Astrocyte (in vitro differentiated cells and primary cell): ENCODE measurements at regions not wholly inside any gene's neighbourhood (a gene's known extent, or its start where the extent isn't known, plus 50 kb on each side); places are given as distances from the start of the nearest gene placed in this dataset.

Experiments
- DNase-seq: peaks from one replicate; pipeline ENCODE4 v3.0.0-alpha.2; 2010; ENCODE audit warnings: low read depth
- FAIRE-seq: peaks from 2 replicates; lab custom pipeline; 2011; peaks lifted over from hg19 to GRCh38; lab: Jason Lieb, UNC
- H2AFZ ChIP-seq: 2 replicates; pipeline ENCODE4 v1.6.0; 2012; ENCODE audit warnings: low read depth, low read length, inconsistent platforms
- H3K27ac ChIP-seq: 2 replicates; pipeline ENCODE4 v1.5.1; 2011; ENCODE audit warnings: low read depth, low read length, inconsistent platforms
- H3K27me3 ChIP-seq: 2 replicates; pipeline ENCODE4 v1.6.0; 2011; ENCODE audit warnings: low read length, inconsistent platforms; ENCODE audit not compliant: insufficient read depth
- H3K36me3 ChIP-seq: 2 replicates; pipeline ENCODE4 v1.5.1; 2011; ENCODE audit warnings: low read length, inconsistent platforms; ENCODE audit not compliant: insufficient read depth
- H3K4me1 ChIP-seq: 2 replicates; pipeline ENCODE4 v1.5.1; 2011; ENCODE audit warnings: low read length, inconsistent platforms; ENCODE audit not compliant: insufficient read depth
- H3K4me2 ChIP-seq: 2 replicates; pipeline ENCODE4 v1.6.0; 2012; ENCODE audit warnings: low read length, inconsistent platforms
- H3K4me3 ChIP-seq: 2 replicates; pipeline ENCODE4 v1.5.1; 2011; ENCODE audit warnings: low read depth, mild to moderate bottlenecking, low read length, inconsistent platforms; ENCODE audit not compliant: insufficient read depth
- H3K79me2 ChIP-seq: 2 replicates; pipeline ENCODE4 v1.6.0; 2012; ENCODE audit warnings: mild to moderate bottlenecking, low read length, inconsistent platforms; ENCODE audit not compliant: insufficient read depth
- H3K9ac ChIP-seq: 2 replicates; pipeline ENCODE4 v1.6.0; 2012; ENCODE audit warnings: mild to moderate bottlenecking, low read length, inconsistent platforms
- H3K9me3 ChIP-seq: 2 replicates; pipeline ENCODE4 v1.5.1; 2012; ENCODE audit warnings: low read depth, mild to moderate bottlenecking, low read length, inconsistent platforms; ENCODE audit not compliant: insufficient read depth
- H4K20me1 ChIP-seq: 2 replicates; pipeline ENCODE4 v1.6.0; 2012; ENCODE audit warnings: low read length, inconsistent platforms; ENCODE audit not compliant: insufficient read depth
- H3K27ac Mint-ChIP-seq: one replicate; pipeline ENCODE4 v1.8.0; 2021; ENCODE audit warnings: mild to moderate bottlenecking, mixed read lengths; ENCODE audit not compliant: unreplicated experiment
- H3K27me3 Mint-ChIP-seq: one replicate; pipeline ENCODE4 v1.8.0; 2021; ENCODE audit warnings: low read depth, mixed read lengths; ENCODE audit not compliant: unreplicated experiment
- H3K36me3 Mint-ChIP-seq: one replicate; pipeline ENCODE4 v1.8.0; 2021; ENCODE audit warnings: low read depth, mixed read lengths; ENCODE audit not compliant: unreplicated experiment
- H3K4me1 Mint-ChIP-seq: one replicate; pipeline ENCODE4 v1.8.0; 2021; ENCODE audit warnings: low read depth, mixed read lengths; ENCODE audit not compliant: unreplicated experiment
- H3K4me3 Mint-ChIP-seq: one replicate; pipeline ENCODE4 v1.8.0; 2021; ENCODE audit warnings: mild to moderate bottlenecking, moderate library complexity, mixed read lengths; ENCODE audit not compliant: unreplicated experiment
- H3K9me3 Mint-ChIP-seq: one replicate; pipeline ENCODE4 v1.8.0; 2021; ENCODE audit warnings: mild to moderate bottlenecking, mixed read lengths; ENCODE audit not compliant: unreplicated experiment
- EZH2 ChIP-seq: IDR thresholded peaks from 2 replicates; pipeline ENCODE4 v1.6.1; 2012; ENCODE audit warnings: mild to moderate bottlenecking, low read length, inconsistent platforms; ENCODE audit not compliant: insufficient read depth
- TF ChIP-seq, protein P1 (sequence below): IDR thresholded peaks from 2 replicates; pipeline ENCODE4 v1.5.1; 2011; ENCODE audit warnings: low read depth, mild to moderate bottlenecking, inconsistent platforms, low read length, moderate library complexity; ENCODE audit not compliant: insufficient read depth

DNA sequence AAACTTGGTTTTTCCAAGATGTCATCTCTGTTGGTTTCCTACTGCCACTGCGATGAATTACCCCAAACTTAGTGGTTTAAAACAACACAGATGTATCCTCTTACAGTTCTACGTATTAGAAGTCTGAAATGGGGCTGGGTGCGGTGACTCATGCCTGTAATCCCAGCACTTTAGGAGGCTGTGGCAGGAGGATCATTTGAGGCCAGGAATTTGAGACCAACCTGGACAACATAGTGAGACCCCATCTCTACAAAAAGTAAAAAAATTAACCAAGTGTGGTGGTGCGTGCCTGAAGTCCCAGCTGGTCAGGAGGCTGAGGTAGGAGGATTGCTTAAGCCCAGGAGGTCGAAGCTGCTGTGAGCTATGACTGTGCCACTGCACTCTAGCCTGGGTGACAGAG lies 57.2 kb upstream of the GRHL3 start:
- no peak overlapping the region for H3K4me2 ChIP-seq
- H3K27me3 ChIP-seq: peaks cover 6% of the 10 kb centered on the region
- no peaks in the 10 kb centered on the region for H4K20me1 ChIP-seq
- Mint-ChIP-seq H3K27ac (no peak overlapping the region), H3K36me3 (no peaks in the 10 kb centered on the region), H3K27me3 (peaks cover 19% of the 10 kb centered on the region), H3K9me3 (peaks cover 8% of the 10 kb centered on the region), H3K4me3 (no peak overlapping the region), H3K4me1 (peaks cover 4% of the 10 kb centered on the region)
- H3K79me2 ChIP-seq: no peaks in the 10 kb centered on the region
- FAIRE-seq: no peak
- TF ChIP-seq, protein P1, sequence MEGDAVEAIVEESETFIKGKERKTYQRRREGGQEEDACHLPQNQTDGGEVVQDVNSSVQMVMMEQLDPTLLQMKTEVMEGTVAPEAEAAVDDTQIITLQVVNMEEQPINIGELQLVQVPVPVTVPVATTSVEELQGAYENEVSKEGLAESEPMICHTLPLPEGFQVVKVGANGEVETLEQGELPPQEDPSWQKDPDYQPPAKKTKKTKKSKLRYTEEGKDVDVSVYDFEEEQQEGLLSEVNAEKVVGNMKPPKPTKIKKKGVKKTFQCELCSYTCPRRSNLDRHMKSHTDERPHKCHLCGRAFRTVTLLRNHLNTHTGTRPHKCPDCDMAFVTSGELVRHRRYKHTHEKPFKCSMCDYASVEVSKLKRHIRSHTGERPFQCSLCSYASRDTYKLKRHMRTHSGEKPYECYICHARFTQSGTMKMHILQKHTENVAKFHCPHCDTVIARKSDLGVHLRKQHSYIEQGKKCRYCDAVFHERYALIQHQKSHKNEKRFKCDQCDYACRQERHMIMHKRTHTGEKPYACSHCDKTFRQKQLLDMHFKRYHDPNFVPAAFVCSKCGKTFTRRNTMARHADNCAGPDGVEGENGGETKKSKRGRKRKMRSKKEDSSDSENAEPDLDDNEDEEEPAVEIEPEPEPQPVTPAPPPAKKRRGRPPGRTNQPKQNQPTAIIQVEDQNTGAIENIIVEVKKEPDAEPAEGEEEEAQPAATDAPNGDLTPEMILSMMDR: no peak
- TF ChIP-seq EZH2: no peak
- no peak overlapping the region for H2AFZ ChIP-seq
- H3K9me3 ChIP-seq: no peaks in the 10 kb centered on the region
- no peak overlapping the region for H3K9ac ChIP-seq
- peaks cover 9% of the 10 kb centered on the region for H3K4me1 ChIP-seq
- H3K27ac ChIP-seq: no peak overlapping the region
- H3K4me3 ChIP-seq: no peak overlapping the region
- no peak for DNase-seq
- H3K36me3 ChIP-seq: no peaks in the 10 kb centered on the region

DNA sequence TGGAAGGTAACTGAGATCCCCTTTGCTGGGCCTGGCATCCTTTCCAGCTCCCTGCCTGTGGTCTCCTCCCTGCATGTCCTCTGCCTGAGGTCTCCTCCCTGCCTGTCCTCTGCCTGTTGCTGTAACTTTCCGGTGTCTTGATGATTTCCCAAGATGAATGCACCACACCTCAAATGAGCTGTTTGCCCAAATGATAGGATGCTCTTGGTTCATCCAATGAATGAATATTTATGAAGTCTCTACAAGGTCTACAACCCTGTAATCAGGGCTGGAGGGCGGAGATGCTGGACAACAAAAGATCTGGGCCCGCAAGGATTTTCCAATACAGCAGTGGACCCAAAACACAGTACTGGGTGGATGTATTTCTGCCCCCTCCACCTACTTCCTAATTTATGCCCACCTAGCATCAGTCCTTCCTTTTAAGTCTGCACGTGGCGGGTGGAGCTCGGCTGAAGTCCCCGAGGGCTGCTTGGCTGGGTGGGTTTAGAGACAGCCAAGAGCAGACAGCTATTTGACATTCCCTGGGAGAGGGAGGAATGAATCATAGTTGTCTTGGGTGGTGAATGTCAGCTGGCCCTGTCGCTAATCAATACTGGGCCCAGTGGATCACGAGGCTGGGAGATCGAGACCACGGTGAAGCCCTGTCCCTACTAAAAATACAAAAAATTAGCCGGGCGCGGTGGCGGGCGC lies 60.3 kb upstream of the GRHL3 start:
- Mint-ChIP-seq H3K36me3 (no peaks in the 10 kb centered on the region), H3K4me3 (no peak overlapping the region), H3K27me3 (peaks cover 24% of the 10 kb centered on the region), H3K9me3 (peaks cover 8% of the 10 kb centered on the region), H3K27ac (no peak overlapping the region), H3K4me1 (no peaks in the 10 kb centered on the region)
- Histone ChIP-seq H3K79me2 (no peaks in the 10 kb centered on the region), H3K27me3 (peaks cover 8% of the 10 kb centered on the region), H3K4me3 (no peak overlapping the region), H3K9me3 (no peaks in the 10 kb centered on the region), H2AFZ (no peak overlapping the region), H3K4me2 (no peak overlapping the region), H3K4me1 (no peaks in the 10 kb centered on the region), H3K36me3 (no peaks in the 10 kb centered on the region), H3K9ac (no peak overlapping the region), H3K27ac (no peak overlapping the region), H4K20me1 (no peaks in the 10 kb centered on the region)
- no peak for DNase-seq
- TF ChIP-seq, protein P1: no peak
- TF ChIP-seq EZH2: no peak
- no peak for FAIRE-seq

- no peak overlapping the region for H3K4me3 ChIP-seq
- Mint-ChIP-seq H3K36me3 (no peaks in the 10 kb centered on the region), H3K4me3 (no peak overlapping the region), H3K4me1 (no peaks in the 10 kb centered on the region), H3K27ac (no peak overlapping the region), H3K9me3 (peaks cover 3% of the 10 kb centered on the region), H3K27me3 (peaks cover 24% of the 10 kb centered on the region)
- H3K27ac ChIP-seq: no peak overlapping the region
- peaks cover 8% of the 10 kb centered on the region for H3K27me3 ChIP-seq
- DNase-seq (no peak), FAIRE-seq (no peak)
- TF ChIP-seq, protein P1: no peak
- TF ChIP-seq EZH2: no peak
- H3K9me3 ChIP-seq: no peaks in the 10 kb centered on the region
- no peaks in the 10 kb centered on the region for H3K36me3 ChIP-seq
- H2AFZ ChIP-seq: no peak overlapping the region
- no peak overlapping the region for H3K4me2 ChIP-seq
- H3K79me2 ChIP-seq: no peaks in the 10 kb centered on the region
- H3K9ac ChIP-seq: no peak overlapping the region
- H3K4me1 ChIP-seq: no peaks in the 10 kb centered on the region
- H4K20me1 ChIP-seq: no peaks in the 10 kb centered on the region
Measured at GRCh38 chr1:24257373-24257772, 61.8 kb upstream of the GRHL3 start.
